Stimulated activated CD4-positive, alpha-beta T cell treated with anti-CD3 and anti-CD28 coated beads, TNF-alpha, amount 100 ng/mL, for 24 hours (primary cell): ENCODE measurements at regions not wholly inside any gene's neighbourhood (a gene's known extent, or its start where the extent isn't known, plus 50 kb on each side); places are given as distances from the start of the nearest gene placed in this dataset.

Experiments used
- DNase-seq, 3 experiments: peaks; one replicate each; pipeline ENCODE4 v3.0.0-alpha.2; 2020; ENCODE audit warnings: low read depth in 3 of 3

GRCh38 chr4:22875587-22876257 is 183.0 kb downstream of the GBA3 start:
- no peak for DNase-seq

GRCh38 chr4:22874334-22874912 is 181.7 kb downstream of the GBA3 start:
- no peak for DNase-seq

- DNase-seq: no peak
Observed at GRCh38 chr4:22873899-22874298, 181.2 kb downstream of the GBA3 start.

- no peak for DNase-seq
Observed at GRCh38 chr4:22870847-22871449, 178.2 kb downstream of the GBA3 start.

GRCh38 chr4:22869235-22869634 is 176.5 kb downstream of the GBA3 start:
- DNase-seq: no peak
